Activated T-cell treated with anti-CD3 and anti-CD28 coated beads for 24 hours (primary cell): ENCODE measurements at regions not wholly inside any gene's neighbourhood (a gene's known extent, or its start where the extent isn't known, plus 50 kb on each side); places are given as distances from the start of the nearest gene placed in this dataset.
"Not testable (repeated sequence)": the region's sequence is repeated elsewhere in the genome, so short reads cannot be mapped to it uniquely, and the experiment has no call there.

Experiments
- DNase-seq: peaks from one replicate; pipeline ENCODE4 v3.0.0-alpha.2; 2020; ENCODE audit warnings: low read depth

DNA sequence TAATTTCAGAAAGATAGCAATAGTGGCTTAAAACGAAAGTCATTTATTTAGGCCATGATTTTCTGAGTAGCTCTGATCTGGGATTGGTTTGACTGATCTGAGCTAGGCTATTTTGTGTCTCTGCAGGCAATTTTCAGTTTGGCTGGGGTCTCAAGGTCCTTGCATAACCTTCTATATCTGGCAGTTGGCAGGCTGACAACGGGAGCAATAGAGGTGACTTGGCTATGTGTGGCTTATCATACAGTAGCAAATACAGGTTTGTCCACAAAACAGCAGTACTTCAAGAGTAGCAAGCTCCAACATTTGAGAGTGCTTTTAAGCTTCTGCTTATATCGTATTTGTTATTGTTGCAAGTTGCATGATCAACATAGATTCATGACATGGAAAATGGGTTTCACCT is 1167.3 kb upstream of the CELF2 start:
- DNase-seq = no peak

DNA sequence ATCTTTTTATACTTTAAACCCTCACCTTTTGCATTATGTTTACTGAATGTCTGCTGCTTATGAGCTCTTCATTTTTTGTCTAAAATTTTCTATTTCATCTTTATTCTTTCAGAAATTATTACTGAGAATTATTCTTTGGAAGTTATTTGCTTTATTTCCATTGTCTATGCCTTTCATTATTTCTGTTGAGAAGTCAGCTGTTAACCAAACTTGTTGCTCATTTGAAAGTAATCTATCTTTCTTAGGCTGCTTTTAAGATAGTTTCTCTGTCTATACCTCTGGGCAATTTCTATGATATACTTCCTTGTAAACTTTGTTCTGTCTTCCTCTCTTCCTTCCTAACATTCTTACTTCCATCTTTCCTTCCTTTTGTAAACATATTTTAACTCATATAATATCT is 1165.9 kb upstream of the CELF2 start:
- DNase-seq = no peak

DNA sequence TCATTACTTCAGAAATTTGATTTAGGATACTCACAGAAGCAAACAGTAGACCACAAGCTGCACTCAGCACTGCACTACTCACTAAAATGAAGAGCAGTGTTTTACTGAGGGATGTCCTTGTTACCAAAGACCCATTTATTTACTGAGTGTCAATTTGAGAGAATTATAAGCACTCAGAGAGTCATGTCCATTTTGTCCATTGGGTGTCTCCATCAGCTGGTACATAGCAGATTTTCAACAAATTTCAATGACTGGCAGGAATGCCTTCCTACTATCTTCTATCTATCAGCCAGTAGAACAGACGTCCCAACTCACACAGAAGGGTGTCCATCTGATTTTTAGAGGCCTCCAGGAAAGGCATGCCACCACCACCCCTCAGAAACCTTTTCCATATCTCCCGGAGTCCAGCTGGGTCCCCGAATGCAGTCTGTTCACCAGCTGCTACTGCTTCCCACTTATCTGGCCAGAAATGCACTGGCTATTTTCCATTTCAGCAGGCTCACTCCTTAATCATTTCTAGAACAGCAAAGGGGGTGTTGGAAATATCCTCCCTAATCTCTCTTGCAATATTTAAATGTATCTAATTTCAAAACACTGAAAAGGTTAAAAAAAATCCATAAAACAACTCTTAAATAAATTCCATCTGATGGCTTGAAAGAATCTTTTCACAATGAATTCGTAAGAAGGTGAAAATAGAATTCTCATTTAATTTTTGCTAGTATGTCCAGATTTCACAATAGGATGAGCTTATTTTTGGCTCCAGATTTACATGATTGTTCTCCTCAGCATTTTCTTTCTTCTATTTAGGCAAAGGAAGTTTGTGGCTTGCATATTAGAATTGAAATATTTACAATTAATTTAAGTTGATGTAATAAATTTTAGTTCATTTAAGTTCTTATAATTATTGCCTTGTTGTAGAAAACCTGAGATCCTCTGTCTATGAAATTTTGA is 1164.0 kb upstream of the CELF2 start:
- no peak for DNase-seq

DNA sequence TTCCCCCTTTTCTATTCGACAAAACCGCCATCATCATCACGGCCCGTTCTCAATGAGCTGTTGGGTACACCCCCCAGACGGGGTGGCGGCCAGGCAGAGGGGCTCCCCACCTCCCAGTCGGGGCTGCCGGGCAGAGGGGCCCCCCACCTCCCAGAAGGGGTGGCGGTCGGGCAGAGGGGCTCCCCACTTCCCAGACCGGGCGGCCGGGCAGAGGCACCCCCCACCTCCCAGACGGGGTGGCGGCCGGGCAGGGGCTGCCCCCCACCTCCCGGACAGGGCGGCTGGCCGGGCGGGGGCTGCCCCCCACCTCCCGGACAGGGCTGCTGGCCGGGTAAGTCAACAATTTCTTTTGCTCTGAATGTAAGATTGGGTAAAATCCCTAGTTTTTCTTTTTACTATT is 1162.2 kb upstream of the CELF2 start:
- DNase-seq = not testable (repeated sequence)

DNA sequence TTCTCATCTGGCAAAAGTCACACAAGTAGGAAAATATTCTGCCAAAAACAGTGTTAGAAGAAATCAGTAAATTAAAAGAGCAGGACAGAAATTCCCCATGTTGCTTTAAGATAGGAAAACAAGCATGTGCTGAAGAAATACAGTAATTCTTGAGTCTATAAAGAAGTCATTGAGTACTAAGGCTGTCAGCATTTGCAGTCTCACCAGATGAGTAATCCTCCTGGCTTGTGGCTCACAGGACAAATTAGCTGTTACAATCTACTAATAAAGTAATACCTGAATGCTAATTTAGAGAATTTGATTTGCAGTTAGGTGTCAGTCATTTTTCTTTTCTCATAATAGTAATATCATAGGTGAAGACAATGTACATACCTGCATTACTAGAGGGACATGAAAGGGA is 1158.9 kb upstream of the CELF2 start:
- DNase-seq = no peak

DNA sequence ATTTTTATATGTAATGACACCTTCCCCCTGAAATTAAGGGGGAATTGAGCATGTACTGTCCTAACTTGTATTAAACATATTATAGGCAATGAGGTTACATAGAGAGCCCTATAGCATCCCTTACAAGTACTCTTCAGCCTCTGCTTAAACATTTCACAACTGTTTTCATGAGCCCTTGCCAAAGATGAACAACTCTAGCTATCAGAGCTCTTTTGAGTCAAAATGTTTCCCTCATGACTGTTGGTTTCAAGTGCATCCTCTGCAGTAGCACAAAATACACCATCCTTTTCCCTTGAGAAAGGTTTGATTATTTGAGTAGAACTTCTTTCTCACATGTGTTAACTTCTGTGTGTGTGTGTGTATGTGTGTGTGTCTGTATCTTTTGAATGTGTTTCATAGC is 1157.6 kb upstream of the CELF2 start:
- no peak for DNase-seq

DNA sequence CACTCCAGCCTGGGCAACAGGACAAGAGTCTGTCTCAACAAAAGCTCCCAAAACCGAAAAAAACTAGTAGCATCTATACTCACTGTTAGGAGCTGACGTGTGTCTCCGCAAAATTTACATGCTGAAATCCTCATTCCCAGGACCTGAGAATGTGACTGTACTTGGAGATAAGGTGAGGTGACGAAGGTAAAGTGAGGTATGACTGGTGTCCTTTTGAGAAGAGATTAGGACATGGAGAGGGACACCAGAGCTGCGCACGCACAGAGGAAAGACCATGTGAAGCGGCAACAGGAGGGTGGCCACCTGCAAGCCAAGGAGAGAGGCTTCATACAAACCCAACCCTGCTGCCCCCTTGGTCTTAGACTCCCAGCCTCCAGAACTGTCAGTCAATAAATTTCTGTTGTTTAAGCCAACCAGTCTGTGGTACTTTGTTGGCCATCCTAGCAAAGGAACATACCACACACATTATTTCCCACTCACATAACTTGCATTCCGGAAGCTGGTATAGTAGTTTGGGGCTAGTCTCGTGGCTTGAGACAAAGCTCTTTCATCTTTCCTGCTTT is 1154.0 kb upstream of the CELF2 start:
- DNase-seq = no peak

DNA sequence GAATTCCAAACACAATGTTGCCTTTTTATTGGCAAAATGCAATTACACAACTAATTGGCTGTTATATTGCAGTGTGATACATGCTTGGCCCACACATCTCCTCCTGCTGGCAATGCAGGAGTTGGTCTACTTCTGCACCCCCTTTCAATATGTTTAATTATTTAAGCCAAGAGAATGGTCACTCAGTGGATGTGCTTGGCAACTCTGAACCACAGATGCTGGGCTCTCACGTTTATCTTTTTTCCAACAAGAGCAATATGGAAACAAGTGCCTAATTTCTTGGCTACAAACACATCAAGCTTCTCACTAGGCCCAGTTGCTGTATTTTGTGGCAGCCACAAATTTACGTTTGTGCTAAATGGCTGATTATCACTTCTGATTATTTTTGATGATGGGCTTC is 1149.2 kb upstream of the CELF2 start:
- DNase-seq = no peak

DNA sequence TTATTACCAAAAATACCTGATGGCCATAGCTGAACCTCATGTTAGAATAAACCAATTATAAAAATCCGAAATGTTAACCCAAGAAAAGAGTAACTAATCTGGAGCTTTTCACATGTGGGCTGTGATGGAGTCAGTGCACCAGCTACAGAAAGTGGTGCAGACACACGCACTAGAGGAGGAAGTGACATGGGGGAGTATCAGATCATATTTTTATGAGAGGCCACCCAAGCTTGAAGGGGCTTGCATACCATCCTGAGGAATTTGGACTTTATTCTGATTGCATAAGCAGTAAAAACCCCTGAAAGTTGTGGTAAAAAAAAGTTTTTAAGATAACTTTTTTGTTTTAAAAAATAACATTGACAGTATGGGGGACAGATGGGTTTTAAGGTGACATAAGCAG is 1148.5 kb upstream of the CELF2 start:
- DNase-seq = no peak

DNA sequence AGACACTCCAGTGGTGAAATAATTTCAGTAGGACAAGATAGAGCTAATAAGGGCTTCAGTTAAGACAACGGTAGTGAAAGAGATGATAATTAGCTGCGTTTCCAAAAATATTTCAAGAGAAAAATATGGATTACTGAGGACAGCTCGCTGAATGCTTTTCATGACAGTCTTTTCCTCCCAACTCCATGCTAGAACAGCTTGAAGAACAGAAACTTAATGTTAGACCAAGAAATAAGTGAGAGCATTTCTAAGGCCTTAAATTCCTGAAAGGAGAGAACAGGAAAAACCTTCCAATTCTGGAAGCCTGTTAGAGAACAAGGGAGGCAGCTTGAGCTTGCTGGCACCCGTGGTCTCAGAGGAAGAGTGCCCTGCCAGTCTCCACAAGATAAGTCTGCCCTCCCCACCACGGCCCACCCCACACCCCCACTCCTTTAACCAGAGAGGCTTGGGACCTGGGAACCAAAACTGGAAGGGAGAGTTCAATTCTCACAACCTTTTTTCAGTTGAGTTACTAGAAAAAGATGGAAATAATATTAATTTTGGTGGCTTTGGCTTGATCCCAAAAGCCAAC is 1148.0 kb upstream of the CELF2 start:
- DNase-seq = no peak

DNA sequence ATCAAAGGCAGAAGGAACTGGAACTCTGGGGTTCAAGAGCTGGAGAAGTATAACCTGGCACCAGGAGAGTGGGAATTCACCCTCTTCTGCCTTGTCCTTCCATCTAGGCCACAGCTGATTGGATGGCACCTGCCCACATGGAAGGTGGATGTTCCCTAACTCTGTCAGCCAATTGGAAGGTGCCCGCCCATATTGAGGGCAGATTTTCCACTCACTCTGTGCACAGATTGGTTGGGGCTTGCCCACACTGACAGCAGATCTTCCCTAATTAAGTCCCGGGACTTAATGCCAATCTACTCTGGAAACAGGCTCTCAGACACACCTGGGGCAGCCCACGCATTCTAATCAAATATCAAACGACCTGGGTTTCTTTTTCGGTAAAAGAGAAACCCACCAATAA is 1142.3 kb upstream of the CELF2 start:
- DNase-seq = no peak

DNA sequence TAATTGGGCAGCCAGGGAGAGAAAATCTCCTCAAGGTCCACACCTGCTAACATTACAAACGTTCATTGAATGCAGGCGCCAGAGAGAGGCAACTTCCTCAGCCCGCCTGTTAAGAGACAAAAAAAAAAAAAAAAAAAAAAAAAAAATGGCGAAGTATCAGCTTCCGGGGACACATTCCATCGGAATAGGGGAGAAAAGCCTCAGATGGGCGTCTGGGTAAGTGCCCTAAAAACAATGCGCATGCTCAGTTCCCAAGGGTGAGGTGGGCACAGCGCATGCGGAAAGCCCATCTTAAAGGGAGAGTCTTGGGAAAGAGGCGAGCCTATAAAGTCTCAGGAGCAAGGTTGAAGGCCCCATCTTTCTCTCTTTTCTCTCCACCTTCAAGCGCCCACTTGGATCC is 1139.7 kb upstream of the CELF2 start:
- DNase-seq = no peak

DNA sequence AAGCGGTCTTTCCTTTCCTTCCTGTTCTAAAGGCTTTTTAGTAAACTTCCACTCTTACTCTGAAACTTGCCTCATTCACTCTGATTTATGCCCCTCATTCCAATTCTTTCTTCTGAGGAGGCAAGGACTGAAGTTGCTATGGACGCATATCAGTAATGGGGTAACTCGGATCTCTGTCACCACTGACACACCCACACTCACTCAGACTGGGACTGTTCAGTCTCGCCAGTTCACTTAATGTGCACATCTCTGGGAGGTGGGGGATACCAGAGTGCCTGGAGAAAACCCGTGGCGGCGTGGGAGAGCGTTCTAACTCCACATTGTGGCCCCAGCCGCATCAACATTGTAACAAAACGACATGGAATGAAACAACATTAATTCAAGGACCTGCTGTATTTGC is 1139.3 kb upstream of the CELF2 start:
- DNase-seq = no peak

DNA sequence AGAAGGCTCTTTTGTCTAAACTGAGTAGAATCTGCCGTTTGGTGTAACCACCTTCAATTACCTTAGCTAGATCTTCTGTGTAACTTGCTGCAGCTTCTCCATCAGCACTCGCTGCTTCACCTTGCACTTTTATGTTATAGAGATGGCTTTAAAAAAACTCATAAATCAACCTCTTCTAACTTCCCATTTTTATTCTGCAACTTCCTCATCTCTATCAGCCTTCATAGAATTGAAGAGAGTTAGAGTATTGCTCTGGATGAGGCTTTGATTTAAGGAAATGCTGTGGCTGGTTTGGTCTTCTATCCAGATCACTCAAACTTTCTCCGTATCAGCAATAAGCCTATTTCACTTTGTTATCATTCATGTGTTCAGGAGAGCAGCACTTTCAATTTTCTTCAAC is 1131.9 kb upstream of the CELF2 start:
- no peak for DNase-seq

DNA sequence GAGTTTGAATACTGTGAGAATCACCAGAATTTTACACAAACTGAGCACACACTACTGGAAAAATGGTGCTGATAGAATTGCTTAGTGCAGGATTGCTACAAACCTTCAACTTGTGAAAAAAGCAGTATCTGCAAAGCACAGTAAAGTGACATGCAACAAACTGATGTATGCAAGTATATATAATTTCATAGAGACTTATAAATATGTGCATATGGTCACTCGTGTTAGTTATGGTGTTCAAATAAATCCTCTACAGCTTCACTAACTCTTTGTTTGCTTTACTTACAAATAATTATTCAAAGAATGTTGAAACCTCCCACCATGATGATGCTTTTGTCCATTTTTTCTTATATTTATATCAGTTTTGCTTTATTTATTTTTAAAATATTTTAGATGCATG is 1130.9 kb upstream of the CELF2 start:
- no peak for DNase-seq

DNA sequence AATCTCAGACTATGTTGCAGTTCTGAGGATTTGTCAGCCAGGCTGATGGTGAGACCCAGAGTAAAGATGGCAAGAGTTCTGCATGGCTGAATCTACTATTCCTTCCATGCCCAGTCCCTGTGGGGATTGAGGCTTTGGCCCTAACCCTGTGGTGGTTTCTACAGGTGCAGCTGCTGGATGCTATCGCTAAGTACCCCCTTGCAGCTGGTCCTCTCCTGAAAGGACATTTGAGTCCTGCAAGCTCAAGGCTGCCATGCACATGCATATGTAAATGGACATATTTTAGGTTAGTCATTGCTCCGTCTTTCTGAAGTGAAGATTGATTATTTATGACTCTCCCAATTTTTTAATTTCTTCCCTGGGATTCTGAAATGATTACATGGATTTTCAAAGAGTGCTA is 1122.2 kb upstream of the CELF2 start:
- no peak for DNase-seq

DNA sequence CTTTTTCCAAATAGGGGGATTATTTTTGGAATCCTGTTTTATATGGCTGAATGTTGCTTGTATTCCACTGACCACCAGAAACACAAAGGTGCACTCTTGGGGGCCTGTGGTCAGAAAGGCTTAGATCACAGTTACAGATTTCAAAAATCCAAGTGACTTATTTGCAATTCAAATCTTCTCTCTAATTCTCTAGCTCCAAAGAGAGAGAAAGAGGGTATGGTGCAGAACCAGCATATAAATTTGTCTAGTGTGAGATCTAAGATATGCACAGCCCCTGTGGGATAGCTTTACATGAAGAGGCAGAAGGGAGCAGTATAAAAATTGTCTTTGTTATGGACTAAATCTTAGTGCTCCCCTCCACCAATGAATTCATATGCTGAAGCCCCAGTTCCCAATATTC is 1121.7 kb upstream of the CELF2 start:
- DNase-seq = no peak

DNA sequence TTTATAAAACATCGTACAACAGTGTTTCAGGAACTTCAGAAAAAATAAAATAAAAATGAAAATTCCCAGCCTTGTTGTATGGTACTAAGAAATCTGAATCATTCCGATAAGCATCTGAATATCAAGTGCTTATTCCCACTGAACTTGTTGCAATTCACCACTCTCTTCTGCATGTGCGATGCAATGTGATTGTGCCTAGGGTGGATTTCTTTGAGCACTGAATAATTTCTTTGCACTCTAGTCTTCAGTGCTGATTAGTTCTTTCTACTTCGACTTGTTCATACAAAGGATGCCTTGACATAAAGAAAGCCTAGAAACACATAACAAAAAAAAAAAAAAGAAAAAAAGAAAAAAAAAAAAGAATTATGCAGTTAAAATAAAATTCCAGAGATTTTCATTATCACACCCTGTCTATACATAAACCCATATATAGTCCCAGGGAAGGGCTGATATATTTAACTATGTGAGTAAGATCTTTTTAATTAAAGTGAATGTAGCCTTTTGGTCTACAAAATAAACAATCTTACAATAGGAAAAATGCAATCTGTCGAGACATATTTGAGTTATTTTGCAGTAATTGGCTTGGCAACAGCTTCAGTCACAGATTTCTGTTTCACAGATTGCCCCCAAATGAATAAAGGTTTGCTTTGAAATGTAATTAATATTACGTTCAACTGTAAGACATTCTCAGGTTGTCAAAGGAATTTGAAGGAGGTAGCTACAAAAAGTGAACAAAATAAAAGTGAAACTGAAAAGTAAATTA is 1118.9 kb upstream of the CELF2 start:
- no peak for DNase-seq

DNA sequence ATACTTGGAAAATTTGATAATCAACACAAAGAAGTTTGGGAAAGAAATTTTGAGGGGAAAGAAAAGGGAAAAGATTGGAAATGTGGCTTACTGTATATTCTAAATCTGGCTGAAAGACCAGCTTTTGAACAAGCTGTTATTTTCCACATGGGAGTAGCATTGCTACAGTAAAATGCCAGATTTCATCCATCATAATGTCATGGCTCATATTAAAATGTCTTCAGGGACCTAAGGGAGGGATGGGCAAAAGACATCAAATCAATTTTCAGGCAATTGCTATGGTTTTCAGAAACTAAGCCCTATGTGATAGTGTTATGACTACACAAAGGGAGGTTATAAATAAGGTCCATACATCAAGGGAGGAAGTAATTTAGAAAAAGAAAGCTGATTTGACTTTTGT is 1116.9 kb upstream of the CELF2 start:
- no peak for DNase-seq

DNA sequence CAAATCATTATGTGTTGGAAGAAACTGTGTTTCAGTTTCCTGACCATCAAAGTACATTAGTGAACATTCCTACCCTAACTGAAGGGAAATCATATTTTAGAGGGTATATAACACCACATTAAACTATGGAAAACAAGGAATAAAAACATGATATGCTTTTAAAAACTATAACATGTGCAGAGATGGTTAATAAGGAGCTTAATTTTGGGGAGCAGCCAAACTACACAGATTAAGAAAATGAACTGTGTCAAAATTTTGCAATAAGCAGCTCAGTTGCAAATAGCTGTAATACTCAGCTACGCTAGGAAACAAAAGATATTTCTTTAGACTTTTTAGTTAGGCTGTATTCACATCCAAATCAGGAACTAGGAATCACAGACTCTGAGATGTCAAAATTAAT is 1115.7 kb upstream of the CELF2 start:
- no peak for DNase-seq

DNA sequence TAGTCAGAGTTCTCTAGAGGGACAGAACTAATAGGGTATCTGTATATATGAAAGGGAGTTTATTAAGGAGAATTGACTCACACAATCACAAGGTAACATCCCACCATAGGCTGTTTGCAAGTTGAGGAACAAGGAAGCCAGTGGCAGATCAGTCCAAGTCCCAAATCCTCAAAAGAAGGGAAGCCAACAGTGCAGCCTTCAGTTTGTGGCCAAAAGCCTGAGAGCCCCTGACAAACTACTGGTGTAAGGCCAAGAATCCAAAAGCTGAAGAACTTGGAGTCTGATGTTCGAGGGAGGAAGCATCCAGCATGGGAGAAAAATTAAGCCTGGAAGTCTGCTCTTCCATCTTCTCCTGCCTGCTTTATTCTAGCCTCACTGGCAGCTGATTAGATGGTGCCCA is 1107.2 kb upstream of the CELF2 start:
- no peak for DNase-seq

DNA sequence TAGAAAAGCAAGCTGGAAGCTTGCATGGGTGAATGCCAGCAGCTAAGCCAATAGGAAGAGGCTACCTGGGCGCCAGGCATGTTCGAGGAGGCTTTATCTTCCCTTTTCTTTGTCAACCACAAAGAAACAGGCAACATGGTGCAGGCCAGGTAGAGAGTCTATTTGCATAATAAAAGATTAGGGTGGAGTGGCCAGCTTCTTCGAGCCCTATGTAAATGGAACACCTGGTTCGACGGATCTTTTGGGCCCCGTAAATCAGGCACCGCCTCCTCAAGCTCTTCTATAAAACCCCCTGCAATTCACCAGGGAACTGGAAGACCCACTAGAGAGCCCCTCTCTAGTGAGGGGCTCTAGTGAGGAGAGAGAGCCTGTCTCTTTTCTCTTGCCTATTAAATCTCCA is 1106.2 kb upstream of the CELF2 start:
- no peak for DNase-seq
